Spleen (tissue), 11 donors: ENCODE measurements at regions not wholly inside any gene's neighbourhood (a gene's known extent, or its start where the extent isn't known, plus 50 kb on each side); places are given as distances from the start of the nearest gene placed in this dataset.

Source experiments
- DNase-seq: peaks from one replicate; pipeline ENCODE4 v3.0.0-alpha.2; 2020
- H3K27ac ChIP-seq, 8 donors: fragments of 200-600 bp; sonication (generic) in 7 of 8; 1 replicate in 4 of 8; 2 replicates in 4 of 8; pipeline versions ENCODE4 v1.5.0 to v1.8.0; 2016 to 2021; ENCODE audit warnings: inconsistent platforms in 4 of 8, mild to moderate bottlenecking in 4 of 8, moderate library complexity in 1 of 8
- H3K27me3 ChIP-seq, 7 donors: fragments of 200-600 bp; sonication (generic) in 6 of 7; replicated peaks in 1 of 7; 1 replicate in 4 of 7; 2 replicates in 3 of 7; pipeline versions ENCODE4 v1.5.0 to v1.8.0; 2016 to 2021; ENCODE audit warnings: inconsistent platforms in 3 of 7, mild to moderate bottlenecking in 1 of 7
- H3K36me3 ChIP-seq, 6 donors: fragments of 200-600 bp; sonication (generic) in 5 of 6; 1 replicate in 4 of 6; 2 replicates in 2 of 6; pipeline versions ENCODE4 v1.5.0 to v1.8.0; 2016 to 2021; ENCODE audit warnings: inconsistent platforms in 2 of 6
- H3K4me1 ChIP-seq, 6 donors: fragments of 200-600 bp; sonication (generic) in 5 of 6; 1 replicate in 3 of 6; 2 replicates in 3 of 6; pipeline versions ENCODE4 v1.5.0 to v1.8.0; 2016 to 2021; ENCODE audit warnings: inconsistent platforms in 3 of 6
- H3K4me3 ChIP-seq, 8 donors: fragments of 200-600 bp; sonication (generic) in 7 of 8; 1 replicate in 4 of 8; 2 replicates in 4 of 8; pipeline versions ENCODE4 v1.5.0 to v1.8.0; 2016 to 2021; ENCODE audit warnings: inconsistent platforms in 4 of 8, mild to moderate bottlenecking in 4 of 8, moderate library complexity in 2 of 8
- H3K9me3 ChIP-seq, 8 donors: fragments of 200-600 bp; sonication (generic) in 7 of 8; 1 replicate in 4 of 8; 2 replicates in 4 of 8; pipeline versions ENCODE4 v1.5.0 to v1.8.0; 2016 to 2021; ENCODE audit warnings: inconsistent platforms in 4 of 8
- POLR2A ChIP-seq, 3 donors: fragments of 450-650 bp; IDR thresholded peaks; one replicate each; pipeline ENCODE4 v1.5.1; 2017; ENCODE audit warnings: antibody characterized with exemption in 3 of 3, mild to moderate bottlenecking in 1 of 3
- POLR2AphosphoS5 ChIP-seq, 3 donors: sonication (generic); formaldehyde crosslinking; IDR thresholded peaks; one replicate each; pipeline ENCODE4 v1.5.1; 2017; ENCODE audit warnings: antibody characterized with exemption in 3 of 3
- WGBS, 5 donors: extraction: QIAGEN DNeasy Blood & Tissue Kit in 3 of 5; methylation state at CpG; one replicate each; pipeline versions ENCODE4 v1.1.5 to v1.1.7; 2013 to 2018; 5-methylcytosine and 5-hydroxymethylcytosine counted together
- intact Hi-C: fragments of 100-400 bp; cut with DNase I; formaldehyde crosslinking; loops from one replicate; pipeline ENCODE4 v1.15.0; 2023; ENCODE audit warnings: low total_unique reads
- TF ChIP-seq, protein P1 (sequence below), 11 experiments: fragments of 200-600 bp in 7 of 11; fragments of 450-650 bp in 4 of 11; sonication (generic) in 4 of 11; IDR thresholded peaks in 8 of 11; conservative IDR thresholded peaks in 3 of 11; 1 replicate in 7 of 11; 2 replicates in 4 of 11; pipeline versions ENCODE4 v1.4.0 to v1.8.0; 2016 to 2021; ENCODE audit warnings: antibody characterized with exemption in 11 of 11, inconsistent platforms in 4 of 11, mild to moderate bottlenecking in 1 of 11
- donor health status: healthy with polysubstance abuse.
- donor health status: DM: no; HTN: no; CAD: no; lungs with moderate emphysema.
- donor health status: DM: no; HTN: no; CAD: no.
- donor health status: Bipolar disorder and iron deficiency.
- donor health status: healthy.
- donor health status: DM: no; HTN: no; CAD: no.
- donor health status: DM: yes; HTN: yes; CAD: no.

DNA sequence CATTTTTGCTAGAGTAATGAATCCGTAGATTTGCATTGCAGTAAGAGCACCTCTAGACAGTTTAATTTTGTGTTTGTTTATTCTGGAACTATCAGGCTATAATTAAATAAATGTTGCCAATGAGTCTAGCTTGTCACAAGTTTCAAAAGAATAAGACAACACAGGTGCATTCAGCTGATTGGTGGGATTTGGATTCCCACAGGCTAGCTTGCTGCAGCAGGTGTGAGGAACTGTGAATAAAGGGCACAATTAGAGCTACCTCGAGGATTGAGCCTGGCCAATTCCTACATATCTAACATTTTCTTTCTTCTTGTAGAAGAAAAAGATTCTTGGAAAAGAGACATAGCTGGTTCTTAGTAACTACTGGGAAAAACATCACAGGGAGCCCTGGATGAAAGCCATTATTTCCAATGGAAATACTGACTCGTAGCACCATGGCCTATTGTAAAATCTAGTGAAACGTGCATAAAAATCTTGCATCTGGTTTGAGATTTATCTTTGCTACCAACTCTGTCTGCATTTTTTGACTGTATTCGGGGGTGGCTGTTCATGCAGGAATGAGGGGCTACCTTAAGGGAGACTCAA is 360.9 kb downstream of the FGF9 start:
- Histone ChIP-seq H3K9me3 (no peaks in the 10 kb centered on the region), H3K4me1 (no peaks in the 10 kb centered on the region), H3K36me3 (no peaks in the 10 kb centered on the region), H3K27me3 (no peaks in the 10 kb centered on the region), H3K4me3 (no peak overlapping the region), H3K27ac (no peak overlapping the region)
- DNase-seq, result no peak
- intact Hi-C loops, result no loop called here
- no peak for TF ChIP-seq POLR2A (IDR thresholded peaks at IDR 0.05)
- no peak for TF ChIP-seq POLR2AphosphoS5 (IDR thresholded peaks at IDR 0.05)
- TF ChIP-seq, protein P1, sequence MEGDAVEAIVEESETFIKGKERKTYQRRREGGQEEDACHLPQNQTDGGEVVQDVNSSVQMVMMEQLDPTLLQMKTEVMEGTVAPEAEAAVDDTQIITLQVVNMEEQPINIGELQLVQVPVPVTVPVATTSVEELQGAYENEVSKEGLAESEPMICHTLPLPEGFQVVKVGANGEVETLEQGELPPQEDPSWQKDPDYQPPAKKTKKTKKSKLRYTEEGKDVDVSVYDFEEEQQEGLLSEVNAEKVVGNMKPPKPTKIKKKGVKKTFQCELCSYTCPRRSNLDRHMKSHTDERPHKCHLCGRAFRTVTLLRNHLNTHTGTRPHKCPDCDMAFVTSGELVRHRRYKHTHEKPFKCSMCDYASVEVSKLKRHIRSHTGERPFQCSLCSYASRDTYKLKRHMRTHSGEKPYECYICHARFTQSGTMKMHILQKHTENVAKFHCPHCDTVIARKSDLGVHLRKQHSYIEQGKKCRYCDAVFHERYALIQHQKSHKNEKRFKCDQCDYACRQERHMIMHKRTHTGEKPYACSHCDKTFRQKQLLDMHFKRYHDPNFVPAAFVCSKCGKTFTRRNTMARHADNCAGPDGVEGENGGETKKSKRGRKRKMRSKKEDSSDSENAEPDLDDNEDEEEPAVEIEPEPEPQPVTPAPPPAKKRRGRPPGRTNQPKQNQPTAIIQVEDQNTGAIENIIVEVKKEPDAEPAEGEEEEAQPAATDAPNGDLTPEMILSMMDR (IDR thresholded peaks at IDR 0.05 in 8 of 11, conservative IDR thresholded peaks at IDR 0.05 in 3 of 11), result no peak
- WGBS, 5 donors, result 65 to 83% (median 75%) methylated on average over 5 of the region's 5 CpGs

GRCh38 chr13:22032905-22033304 is 362.0 kb downstream of the FGF9 start:
- H3K9me3 ChIP-seq, result no peaks in the 10 kb centered on the region
- intact Hi-C loops, result no loop called here
- H3K36me3 ChIP-seq, result no peaks in the 10 kb centered on the region
- no peak for TF ChIP-seq POLR2AphosphoS5 (IDR thresholded peaks at IDR 0.05)
- TF ChIP-seq POLR2A (IDR thresholded peaks at IDR 0.05), result no peak
- TF ChIP-seq, protein P1 (IDR thresholded peaks at IDR 0.05 in 8 of 11, conservative IDR thresholded peaks at IDR 0.05 in 3 of 11), result no peak
- H3K27me3 ChIP-seq, result no peaks in the 10 kb centered on the region
- DNase-seq, result no peak
- H3K27ac ChIP-seq, result no peak overlapping the region
- 84 to 91% (median 89%) methylated on average over 6 of the region's 6 CpGs for WGBS, 5 donors
- H3K4me1 ChIP-seq, result no peaks in the 10 kb centered on the region
- no peak overlapping the region for H3K4me3 ChIP-seq

- Histone ChIP-seq H3K9me3 (peaks cover 0 to 18% (median 6%) of the 10 kb centered on the region in 8 donors), H3K4me1 (no peaks in the 10 kb centered on the region), H3K36me3 (no peaks in the 10 kb centered on the region), H3K27ac (no peak overlapping the region), H3K27me3 (no peaks in the 10 kb centered on the region), H3K4me3 (no peak overlapping the region)
- no peak for DNase-seq
- intact Hi-C loops, result no loop called here
- TF ChIP-seq POLR2AphosphoS5 (IDR thresholded peaks at IDR 0.05) (no peak), POLR2A (IDR thresholded peaks at IDR 0.05) (no peak)
- TF ChIP-seq, protein P1 (IDR thresholded peaks at IDR 0.05 in 8 of 11, conservative IDR thresholded peaks at IDR 0.05 in 3 of 11), result no peak
Measured at GRCh38 chr13:22039961-22040360, 369.1 kb downstream of the FGF9 start.

- TF ChIP-seq, protein P1 (IDR thresholded peaks at IDR 0.05 in 8 of 11, conservative IDR thresholded peaks at IDR 0.05 in 3 of 11), result no peak
- TF ChIP-seq POLR2AphosphoS5 (IDR thresholded peaks at IDR 0.05), result peak in 1 of 3 donors; percentile 31
- H3K27me3 ChIP-seq, result no peaks in the 10 kb centered on the region
- 74 to 84% (median 79%) methylated on average over 22 to 23 of the region's 23 CpGs for WGBS, 5 donors
- peaks cover 0 to 18% (median 6%) of the 10 kb centered on the region in 8 donors for H3K9me3 ChIP-seq
- no peak overlapping the region for H3K27ac ChIP-seq
- intact Hi-C loops, result no loop called here
- H3K4me3 ChIP-seq, result peak overlapping the region in 3 of 8 donors; percentile 8 to 30 (median 8)
- no peak for DNase-seq
- no peaks in the 10 kb centered on the region for H3K4me1 ChIP-seq
- no peaks in the 10 kb centered on the region for H3K36me3 ChIP-seq
Measured at GRCh38 chr13:22040810-22041364, 370.0 kb downstream of the FGF9 start.
